PFSK-1 (cell line): ENCODE measurements at regions not wholly inside any gene's neighbourhood (a gene's known extent, or its start where the extent isn't known, plus 50 kb on each side); places are given as distances from the start of the nearest gene placed in this dataset.

Experiments
- FOXP2 ChIP-seq: optimal IDR thresholded peaks from 2 replicates; pipeline ENCODE3; 2011; ENCODE audit warnings: borderline replicate concordance, control low read depth, inconsistent platforms; ENCODE audit not compliant: insufficient read depth; ENCODE audit errors: extremely low read length, extremely low read depth
- POLR2AphosphoS5 ChIP-seq: IDR thresholded peaks from 2 replicates; pipeline ENCODE4 v1.6.1; 2012; ENCODE audit warnings: low read depth, mild to moderate bottlenecking, control low read depth, low read length, moderate library complexity
- SIN3A ChIP-seq: IDR thresholded peaks from 2 replicates; pipeline ENCODE4 v1.6.1; 2012; ENCODE audit warnings: mild to moderate bottlenecking, low read length, moderate library complexity, borderline replicate concordance; ENCODE audit not compliant: insufficient read depth
- TAF1 ChIP-seq: IDR thresholded peaks from 2 replicates; pipeline ENCODE4 v1.6.1; 2012; ENCODE audit warnings: low read length, control low read depth, borderline replicate concordance; ENCODE audit not compliant: insufficient read depth
- TF ChIP-seq, protein P1 (sequence below), 2 experiments: IDR thresholded peaks; 2 replicates each; pipeline versions ENCODE4 v1.6.1 to v1.8.0; 2011 to 2012; ENCODE audit warnings: low read depth in 2 of 2, low read length in 2 of 2, control low read depth in 1 of 2, inconsistent platforms in 1 of 2, mild to moderate bottlenecking in 1 of 2, moderate library complexity in 1 of 2; ENCODE audit not compliant: insufficient read depth in 1 of 2

DNA sequence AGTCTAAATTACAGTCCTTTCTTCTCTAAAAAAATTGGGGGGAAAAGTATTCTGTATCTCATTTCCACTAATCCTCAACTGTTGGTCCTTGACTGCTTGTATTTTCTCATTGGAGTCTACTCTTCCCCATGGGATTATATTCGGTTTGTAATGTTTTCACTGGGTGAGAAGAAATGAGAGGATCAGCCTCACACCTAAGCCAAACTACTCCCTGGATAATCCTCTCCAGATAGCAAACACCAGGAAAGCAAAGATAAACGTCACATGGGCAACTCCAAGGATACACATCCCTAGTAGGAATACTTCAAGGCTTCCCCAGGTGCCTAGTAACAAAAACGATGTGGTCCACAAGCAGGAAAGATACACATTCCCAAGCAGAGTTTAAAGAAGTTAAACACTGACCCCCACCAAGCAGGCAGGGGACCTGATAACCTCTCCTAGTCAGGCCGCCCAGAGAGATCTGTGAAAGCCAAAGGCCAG is 53.9 kb upstream of the SOX4 start:
- TF ChIP-seq POLR2AphosphoS5 (no peak), FOXP2 (no peak), SIN3A (no peak), TAF1 (no peak)
- TF ChIP-seq, protein P1, sequence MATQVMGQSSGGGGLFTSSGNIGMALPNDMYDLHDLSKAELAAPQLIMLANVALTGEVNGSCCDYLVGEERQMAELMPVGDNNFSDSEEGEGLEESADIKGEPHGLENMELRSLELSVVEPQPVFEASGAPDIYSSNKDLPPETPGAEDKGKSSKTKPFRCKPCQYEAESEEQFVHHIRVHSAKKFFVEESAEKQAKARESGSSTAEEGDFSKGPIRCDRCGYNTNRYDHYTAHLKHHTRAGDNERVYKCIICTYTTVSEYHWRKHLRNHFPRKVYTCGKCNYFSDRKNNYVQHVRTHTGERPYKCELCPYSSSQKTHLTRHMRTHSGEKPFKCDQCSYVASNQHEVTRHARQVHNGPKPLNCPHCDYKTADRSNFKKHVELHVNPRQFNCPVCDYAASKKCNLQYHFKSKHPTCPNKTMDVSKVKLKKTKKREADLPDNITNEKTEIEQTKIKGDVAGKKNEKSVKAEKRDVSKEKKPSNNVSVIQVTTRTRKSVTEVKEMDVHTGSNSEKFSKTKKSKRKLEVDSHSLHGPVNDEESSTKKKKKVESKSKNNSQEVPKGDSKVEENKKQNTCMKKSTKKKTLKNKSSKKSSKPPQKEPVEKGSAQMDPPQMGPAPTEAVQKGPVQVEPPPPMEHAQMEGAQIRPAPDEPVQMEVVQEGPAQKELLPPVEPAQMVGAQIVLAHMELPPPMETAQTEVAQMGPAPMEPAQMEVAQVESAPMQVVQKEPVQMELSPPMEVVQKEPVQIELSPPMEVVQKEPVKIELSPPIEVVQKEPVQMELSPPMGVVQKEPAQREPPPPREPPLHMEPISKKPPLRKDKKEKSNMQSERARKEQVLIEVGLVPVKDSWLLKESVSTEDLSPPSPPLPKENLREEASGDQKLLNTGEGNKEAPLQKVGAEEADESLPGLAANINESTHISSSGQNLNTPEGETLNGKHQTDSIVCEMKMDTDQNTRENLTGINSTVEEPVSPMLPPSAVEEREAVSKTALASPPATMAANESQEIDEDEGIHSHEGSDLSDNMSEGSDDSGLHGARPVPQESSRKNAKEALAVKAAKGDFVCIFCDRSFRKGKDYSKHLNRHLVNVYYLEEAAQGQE (IDR thresholded peaks at IDR 0.05; ENCODE audit: insufficient read depth in 1 of 2, low read depth in 2 of 2, low read length in 2 of 2): no peak
